GM23338 (cell line): ENCODE measurements at regions not wholly inside any gene's neighbourhood (a gene's known extent, or its start where the extent isn't known, plus 50 kb on each side); places are given as distances from the start of the nearest gene placed in this dataset.
A peak's percentile ranks its signal among the peaks of the same experiment; 100 is the strongest.

ENCODE experiments used
- ATAC-seq: fragments of 200-7000 bp; cut with Tn5 transposase; 3 replicates; pipeline ENCODE4 v1.9.1; 2020
- DNase-seq: peaks from one replicate; pipeline ENCODE4 v3.0.0-alpha.2; 2015; ENCODE audit warnings: low spot score
- H2AFZ ChIP-seq: fragments of 200-600 bp; sonication (generic); 2 replicates; pipeline ENCODE4 v1.8.0; 2016; ENCODE audit warnings: antibody characterized with exemption, mild to moderate bottlenecking, moderate library complexity
- H3F3A ChIP-seq: fragments of 200-600 bp; sonication (generic); replicated peaks from 2 replicates; pipeline ENCODE4 v1.8.0; 2017; ENCODE audit warnings: antibody characterized with exemption, mixed run types, low read depth
- H3K27ac ChIP-seq: fragments of 200-600 bp; sonication (generic); 2 replicates; pipeline ENCODE4 v1.6.1; 2016; ENCODE audit warnings: low read depth
- H3K27me3 ChIP-seq: fragments of 200-600 bp; sonication (generic); 2 replicates; pipeline ENCODE4 v1.8.0; 2016; ENCODE audit warnings: mild to moderate bottlenecking, mixed run types, moderate library complexity; ENCODE audit not compliant: insufficient read depth
- H3K36me3 ChIP-seq: fragments of 200-600 bp; sonication (generic); 2 replicates; pipeline ENCODE4 v1.8.0; 2016; ENCODE audit warnings: mild to moderate bottlenecking; ENCODE audit not compliant: insufficient read depth
- H3K4me1 ChIP-seq: fragments of 200-600 bp; sonication (generic); 2 replicates; pipeline ENCODE4 v1.8.0; 2016; ENCODE audit warnings: mild to moderate bottlenecking, moderate library complexity; ENCODE audit not compliant: insufficient read depth
- H3K4me2 ChIP-seq: fragments of 200-600 bp; sonication (generic); 2 replicates; pipeline ENCODE4 v1.7.1; 2017; ENCODE audit warnings: mixed run types
- H3K4me3 ChIP-seq: fragments of 200-600 bp; sonication (generic); 2 replicates; pipeline ENCODE4 v1.6.1; 2016; ENCODE audit warnings: mixed run types
- H3K79me2 ChIP-seq: fragments of 200-600 bp; sonication (generic); replicated peaks from 2 replicates; pipeline ENCODE4 v1.8.0; 2017; ENCODE audit warnings: mild to moderate bottlenecking; ENCODE audit not compliant: insufficient read depth
- H3K9me2 ChIP-seq: fragments of 200-600 bp; sonication (generic); 2 replicates; pipeline ENCODE4 v1.8.0; 2017; ENCODE audit not compliant: insufficient read depth
- H4K20me1 ChIP-seq: fragments of 200-600 bp; sonication (generic); replicated peaks from 2 replicates; pipeline ENCODE4 v1.8.0; 2017; ENCODE audit warnings: mild to moderate bottlenecking; ENCODE audit not compliant: insufficient read depth
- H3K27ac Mint-ChIP-seq: 2 replicates; pipeline ENCODE4 v1.8.0; 2020; ENCODE audit warnings: inconsistent platforms, mild to moderate bottlenecking, moderate library complexity, mixed read lengths
- H3K27me3 Mint-ChIP-seq: 3 replicates; pipeline ENCODE4 v1.8.0; 2022; ENCODE audit warnings: low read depth, mild to moderate bottlenecking, moderate library complexity, mixed read lengths, inconsistent platforms; ENCODE audit not compliant: insufficient read depth, poor library complexity
- H3K36me3 Mint-ChIP-seq: 3 replicates; pipeline ENCODE4 v1.8.0; 2021; ENCODE audit warnings: low read depth, mild to moderate bottlenecking, inconsistent platforms, moderate library complexity, mixed read lengths
- H3K4me1 Mint-ChIP-seq: 3 replicates; pipeline ENCODE4 v1.8.0; 2020; ENCODE audit warnings: mild to moderate bottlenecking, inconsistent platforms, mixed read lengths
- H3K4me3 Mint-ChIP-seq: 3 replicates; pipeline ENCODE4 v1.8.0; 2021; ENCODE audit warnings: moderate library complexity, mild to moderate bottlenecking, inconsistent platforms, mixed read lengths
- H3K9me3 Mint-ChIP-seq: 3 replicates; pipeline ENCODE4 v1.8.0; 2020; ENCODE audit warnings: moderate library complexity, mild to moderate bottlenecking, inconsistent platforms, mixed read lengths
- CREB1 ChIP-seq: fragments of 250-450 bp; sonication (Bioruptor Pico); IDR thresholded peaks from 2 replicates; pipeline ENCODE4 v1.5.0; 2020; ENCODE audit warnings: low read depth, mild to moderate bottlenecking, moderate library complexity
- CTCF ChIP-seq, 2 experiments: fragments of 200-600 bp in 1 of 2; sonication (generic) in 1 of 2; conservative IDR thresholded peaks; 2 replicates each; pipeline versions ENCODE4 v1.5.1 to v1.6.1; 2016 to 2017; ENCODE audit warnings: antibody characterized with exemption in 2 of 2, low read depth in 2 of 2, mild to moderate bottlenecking in 2 of 2, moderate library complexity in 1 of 2
- ETS1 ChIP-seq: IDR thresholded peaks from 2 replicates; pipeline ENCODE4 v1.6.1; 2016; ENCODE audit warnings: antibody characterized with exemption
- EZH2 ChIP-seq: fragments of 200-600 bp; sonication (generic); IDR thresholded peaks from one replicate; pipeline ENCODE4 v1.8.0; 2017; ENCODE audit warnings: antibody characterized with exemption, mild to moderate bottlenecking, low read depth; ENCODE audit not compliant: unreplicated experiment
- EZH2phosphoT487 ChIP-seq: fragments of 200-600 bp; sonication (generic); IDR thresholded peaks from one replicate; pipeline ENCODE4 v1.8.1; 2018; ENCODE audit warnings: antibody characterized with exemption; ENCODE audit not compliant: unreplicated experiment
- JUNB ChIP-seq: IDR thresholded peaks from one replicate; pipeline ENCODE4 v1.6.1; 2016; ENCODE audit warnings: antibody characterized with exemption; ENCODE audit not compliant: unreplicated experiment
- NANOG ChIP-seq: IDR thresholded peaks from 2 replicates; pipeline ENCODE4 v1.6.1; 2016; ENCODE audit warnings: antibody characterized with exemption, borderline replicate concordance
- POLR2AphosphoS5 ChIP-seq: IDR thresholded peaks from 2 replicates; pipeline ENCODE4 v1.6.1; 2016; ENCODE audit warnings: antibody characterized with exemption, low read depth
- REST ChIP-seq: IDR thresholded peaks from one replicate; pipeline ENCODE4 v1.6.1; 2018; ENCODE audit warnings: antibody characterized with exemption; ENCODE audit not compliant: unreplicated experiment
- STAT1 ChIP-seq: IDR thresholded peaks from one replicate; pipeline ENCODE4 v1.6.1; 2016; ENCODE audit warnings: antibody characterized with exemption; ENCODE audit not compliant: unreplicated experiment
- ZNF114 ChIP-seq: fragments of 250-450 bp; sonication (Bioruptor Pico); IDR thresholded peaks from 2 replicates; pipeline ENCODE4 v1.5.0; 2020; ENCODE audit warnings: mild to moderate bottlenecking, moderate library complexity
- ZNF331 ChIP-seq: fragments of 250-450 bp; sonication (Bioruptor Pico); IDR thresholded peaks from 2 replicates; pipeline ENCODE4 v1.5.0; 2020; ENCODE audit warnings: low read depth, mild to moderate bottlenecking, moderate library complexity
- ZNF462 ChIP-seq: fragments of 250-450 bp; sonication (Bioruptor Pico); IDR thresholded peaks from 2 replicates; pipeline ENCODE4 v1.5.0; 2020; ENCODE audit warnings: mild to moderate bottlenecking, moderate library complexity

- Mint-ChIP-seq H3K27ac (no peak overlapping the region), H3K4me1 (peaks cover 12% of the 10 kb centered on the region), H3K4me3 (peak overlapping the region; percentile 24; the same call in 1 of the 3 replicates), H3K27me3 (peaks cover 7% of the 10 kb centered on the region), H3K36me3 (no peaks in the 10 kb centered on the region), H3K9me3 (no peaks in the 10 kb centered on the region)
- Histone ChIP-seq H3K4me1 (peaks cover 9% of the 10 kb centered on the region; the same call in 1 of the 2 replicates), H3K9me2 (no peaks in the 10 kb centered on the region; the same call in 1 of the 2 replicates), H3F3A (no peaks in the 10 kb centered on the region), H3K27me3 (peaks cover 2% of the 10 kb centered on the region; the same call in 1 of the 2 replicates), H3K4me3 (peak overlapping the region; percentile 41; the same call in 1 of the 2 replicates), H2AFZ (peak overlapping the region; percentile 84), H3K36me3 (no peaks in the 10 kb centered on the region), H3K27ac (no peak overlapping the region), H4K20me1 (no peaks in the 10 kb centered on the region), H3K4me2 (peak overlapping the region; percentile 79), H3K79me2 (no peaks in the 10 kb centered on the region)
- peak; percentile 46 for DNase-seq
- peak; percentile 85 for ATAC-seq
- no peak for TF ChIP-seq ZNF114 (CRISPR knock-in tag)
- no peak for TF ChIP-seq STAT1
- TF ChIP-seq CTCF (conservative IDR thresholded peaks at IDR 0.05; ENCODE audit: low read depth in 2 of 2), result no peak
- TF ChIP-seq ZNF462 (CRISPR knock-in tag), result no peak
- TF ChIP-seq POLR2AphosphoS5, result no peak
- TF ChIP-seq ZNF331 (CRISPR knock-in tag), result no peak
- no peak for TF ChIP-seq ETS1
- no peak for TF ChIP-seq NANOG
- TF ChIP-seq EZH2phosphoT487, result no peak
- no peak for TF ChIP-seq REST
- no peak for TF ChIP-seq EZH2
- no peak for TF ChIP-seq CREB1
- no peak for TF ChIP-seq JUNB
These were observed 228.5 kb downstream of the FOXL1 start for GRCh38 chr16:86806838-86807351.
